Putamen (tissue), 1 donor: ENCODE measurements at regions not wholly inside any gene's neighbourhood (a gene's known extent, or its start where the extent isn't known, plus 50 kb on each side); places are given as distances from the start of the nearest gene placed in this dataset.
"Not testable (repeated sequence)": the region's sequence is repeated elsewhere in the genome, so short reads cannot be mapped to it uniquely, and the experiment has no call there.

Source experiments
- DNase-seq: peaks from one replicate; pipeline ENCODE4 v3.0.0-alpha.2; 2016; ENCODE audit warnings: low spot score

DNA sequence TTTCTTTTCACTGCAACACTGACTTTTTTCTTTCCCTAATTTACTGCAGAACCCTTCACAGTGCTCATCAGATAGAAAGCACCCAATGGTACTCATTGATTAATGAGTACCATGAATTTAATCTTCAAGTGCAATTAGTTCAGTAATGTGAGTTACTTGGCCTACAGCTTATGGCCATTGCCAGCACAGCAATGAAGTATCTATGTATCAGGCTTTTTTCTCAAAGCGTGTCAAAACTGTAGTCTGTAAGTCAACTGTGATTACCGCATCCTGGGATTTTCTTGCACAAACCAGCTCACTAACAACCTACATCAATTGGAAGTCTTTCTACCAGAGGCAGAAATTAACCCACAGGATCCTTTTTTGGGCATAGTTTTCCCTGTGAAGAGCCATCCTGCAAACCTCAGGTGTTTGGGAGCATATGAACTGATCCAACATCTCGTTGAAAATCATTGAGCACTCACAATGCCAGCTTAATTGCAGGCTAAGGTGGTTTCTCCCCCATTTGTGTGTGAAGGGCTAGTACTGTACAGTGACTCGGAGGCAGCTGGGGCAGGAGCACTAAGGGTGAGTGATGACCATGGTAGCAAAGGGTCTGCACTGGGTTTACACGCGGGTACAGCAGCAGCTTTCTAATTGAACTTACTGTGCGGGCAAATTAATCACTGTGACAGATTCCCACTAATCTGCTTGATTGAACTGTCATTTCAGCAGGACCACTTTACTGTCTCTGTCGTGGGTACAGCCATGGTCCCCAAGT is 619.3 kb downstream of the SNAPC1 start:
- DNase-seq = no peak

DNA sequence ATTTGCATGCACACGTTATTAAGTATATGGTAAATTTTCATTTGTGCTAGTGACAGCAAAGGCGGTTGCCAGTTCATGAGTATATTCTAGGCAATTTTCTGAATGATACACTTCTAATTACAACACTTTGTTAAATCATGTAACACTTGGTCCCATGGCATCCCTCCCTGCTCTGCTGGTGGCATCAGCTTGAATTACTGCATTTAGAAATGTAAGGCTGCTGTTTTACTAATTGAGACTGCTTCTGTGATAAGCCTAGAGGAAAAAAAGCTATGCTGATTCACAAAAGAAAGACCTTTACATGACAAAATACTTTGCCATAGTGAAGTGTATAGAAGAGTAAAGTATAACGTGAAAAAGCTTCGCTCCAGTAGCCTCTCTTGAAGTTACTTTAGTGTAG is 636.1 kb downstream of the KCNH5 start:
- no peak for DNase-seq

DNA sequence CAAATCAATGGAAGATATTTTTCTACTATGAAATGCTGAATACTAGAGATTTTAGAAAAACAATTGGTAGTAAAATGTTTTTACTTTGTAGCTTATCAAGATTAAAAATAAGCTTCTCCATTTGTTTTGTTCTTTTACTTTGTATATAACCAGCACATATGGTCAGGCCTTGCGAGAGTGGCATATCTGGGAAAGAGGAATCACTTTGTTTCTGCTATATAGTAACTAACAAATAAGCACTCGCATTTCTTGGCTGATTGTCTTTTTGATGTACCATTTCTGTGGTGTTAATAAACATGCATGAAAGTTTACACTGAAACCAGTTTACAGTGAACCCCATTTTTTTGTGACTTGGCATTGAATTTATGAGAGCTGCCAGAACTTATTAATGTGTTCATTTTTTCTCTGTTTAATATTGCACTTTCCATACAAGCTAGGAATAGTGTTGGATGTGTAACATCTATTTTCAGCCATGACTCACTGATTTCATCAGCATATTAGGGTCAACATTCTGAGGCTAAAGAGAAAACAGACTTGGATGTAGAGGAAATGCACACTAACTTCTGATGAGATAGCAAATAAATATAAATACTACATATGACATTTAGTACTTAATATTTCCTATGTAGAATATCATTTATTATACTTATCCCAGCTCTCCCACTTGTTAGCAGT is 635.5 kb downstream of the KCNH5 start:
- DNase-seq = no peak

DNA sequence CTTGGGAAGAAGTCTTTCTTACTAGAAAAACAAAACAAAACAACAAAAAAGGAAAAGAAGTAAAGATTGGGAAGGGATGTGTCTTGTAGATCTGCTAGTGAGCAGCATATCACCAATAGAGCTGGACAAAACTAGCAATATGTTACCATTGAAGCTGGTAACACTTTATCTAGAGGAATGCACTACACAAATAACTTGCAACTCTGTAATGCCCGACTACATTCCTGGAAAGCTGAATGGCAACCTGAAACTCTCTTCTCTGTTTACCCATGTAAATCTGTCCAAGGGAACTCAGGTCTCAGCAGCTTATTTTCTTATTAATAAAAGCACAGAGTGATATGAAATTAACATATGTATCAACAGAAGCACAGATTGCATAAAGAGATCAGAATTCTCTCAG is 624.4 kb downstream of the KCNH5 start:
- DNase-seq = no peak

DNA sequence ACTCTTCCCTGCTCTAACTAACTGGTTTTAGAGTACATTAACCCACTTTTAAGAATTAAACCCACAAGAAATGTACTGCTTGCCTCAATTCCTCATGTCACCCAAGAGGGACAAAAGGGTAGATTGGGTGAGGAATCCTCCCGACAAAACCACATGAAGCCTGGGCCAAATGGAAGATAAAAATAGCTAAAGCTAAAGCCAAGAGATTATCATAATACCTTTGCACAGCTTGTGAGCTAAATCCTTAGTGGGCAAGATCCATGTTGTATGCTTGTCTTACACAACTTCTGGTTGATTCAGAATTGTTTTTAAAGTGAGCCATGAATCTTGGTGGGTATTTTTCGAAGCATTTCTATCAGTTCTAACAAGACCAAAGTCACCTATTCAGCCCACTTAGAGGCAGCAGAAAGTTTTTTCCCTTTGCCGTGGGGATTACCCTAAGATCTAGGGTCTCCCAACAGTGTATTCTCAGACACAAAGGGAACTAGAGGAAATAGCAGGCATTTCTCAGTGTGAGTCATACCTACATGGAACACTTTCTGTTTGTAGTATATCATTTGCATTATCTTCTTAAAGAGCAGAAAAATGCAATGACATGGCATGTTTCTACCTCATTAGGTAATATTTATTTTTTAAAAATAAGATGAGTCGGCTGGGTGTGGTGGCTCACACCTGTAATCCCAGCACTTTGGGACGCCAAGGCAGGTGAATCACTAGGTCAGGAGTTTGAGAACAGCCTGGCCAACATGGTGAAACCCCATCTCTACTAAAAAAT is 616.6 kb downstream of the KCNH5 start:
- DNase-seq = no peak

DNA sequence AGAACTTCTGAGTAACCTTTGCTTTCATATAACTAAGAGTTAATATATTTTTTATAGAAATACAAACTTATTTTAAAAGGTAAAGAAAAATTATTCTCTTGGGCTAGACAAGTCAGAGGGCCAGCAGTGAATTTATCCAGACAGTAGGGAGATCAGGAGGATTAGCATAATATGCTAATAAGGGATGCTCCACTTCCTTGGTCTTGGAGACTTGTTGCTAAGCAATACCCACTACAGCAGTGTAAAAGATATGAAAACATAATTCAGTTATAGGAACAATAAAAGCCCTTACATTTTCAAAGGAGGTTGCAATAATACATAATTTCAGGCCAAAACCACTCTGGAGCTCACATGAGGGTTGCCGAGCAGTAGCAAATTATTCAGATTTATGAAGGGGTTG is 615.6 kb downstream of the KCNH5 start:
- no peak for DNase-seq

DNA sequence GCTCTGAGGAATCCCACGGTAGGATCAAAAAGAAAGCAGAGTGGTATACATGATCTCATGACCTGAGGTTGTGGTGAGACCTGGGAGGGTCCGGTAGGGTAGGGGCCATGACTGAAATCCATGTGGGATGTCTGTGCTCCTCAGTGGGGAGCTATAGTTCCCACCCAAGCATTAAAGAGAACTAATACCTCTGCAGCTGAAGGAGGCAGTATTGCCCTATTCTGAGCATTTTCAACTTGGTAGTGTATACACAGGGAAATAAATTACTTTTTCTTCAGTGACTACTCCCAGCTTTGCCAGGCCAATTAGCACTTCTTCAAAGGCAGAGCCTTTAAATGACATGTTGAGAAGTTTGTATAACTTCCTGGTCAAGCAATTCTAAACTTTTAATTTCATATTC is 613.8 kb downstream of the KCNH5 start:
- DNase-seq = no peak

DNA sequence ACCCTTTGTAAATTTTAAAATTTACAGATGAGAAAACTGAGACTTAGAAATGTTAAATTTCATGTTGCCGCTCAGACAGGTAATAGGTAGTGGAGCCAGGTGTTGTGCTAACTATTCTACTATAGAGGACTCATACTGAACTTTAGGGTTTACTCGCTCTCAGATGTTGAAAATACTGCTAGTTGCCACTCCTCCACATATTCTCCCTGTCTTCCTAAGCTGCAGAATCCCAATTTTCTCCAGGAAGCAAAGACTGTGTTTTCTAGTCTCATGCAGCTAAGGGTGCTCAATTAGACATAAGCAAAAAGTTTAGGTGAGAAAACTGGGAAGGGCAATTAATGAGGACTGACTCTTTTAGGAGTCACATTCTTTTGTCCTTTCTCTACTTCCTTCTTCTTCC is 612.3 kb downstream of the KCNH5 start:
- DNase-seq = no peak

DNA sequence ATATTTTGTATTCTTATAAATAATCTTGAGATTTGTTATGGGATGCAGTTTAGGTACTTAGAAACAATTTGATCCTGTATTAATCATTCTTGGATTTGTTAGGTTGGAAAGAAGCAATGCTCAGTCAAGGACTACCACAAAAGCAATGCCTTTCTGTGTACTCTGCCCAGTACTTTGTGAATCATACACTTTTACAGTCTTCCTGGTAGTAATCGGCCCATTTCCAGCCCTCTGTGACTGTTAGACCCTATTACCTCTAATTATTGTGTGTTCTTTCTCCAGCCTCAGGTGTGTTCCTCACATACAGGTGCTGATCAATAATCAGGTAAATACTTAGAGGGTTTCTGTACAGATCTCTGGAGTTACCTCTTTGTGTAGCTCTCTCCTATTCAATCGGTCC is 609.0 kb downstream of the KCNH5 start:
- DNase-seq = no peak

DNA sequence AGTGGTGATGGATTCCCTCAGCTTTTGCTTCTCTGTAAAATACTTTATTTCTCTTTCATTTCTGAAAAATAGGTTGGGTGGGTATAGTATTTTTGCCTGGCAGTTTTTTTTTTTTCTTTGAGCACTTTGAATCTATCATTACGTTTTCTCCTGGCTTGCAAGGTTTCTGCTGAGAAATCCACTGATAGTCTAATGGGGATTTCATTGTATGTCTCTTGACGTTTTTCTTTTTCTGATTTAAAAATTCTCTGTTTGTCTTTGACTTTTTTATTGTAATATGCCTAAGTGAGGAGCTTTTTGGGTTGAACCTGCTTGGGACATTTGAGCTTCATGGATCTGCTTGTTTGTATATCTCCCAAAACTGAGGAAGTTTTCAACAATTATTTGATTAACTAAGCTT is 606.0 kb downstream of the KCNH5 start:
- no peak for DNase-seq

DNA sequence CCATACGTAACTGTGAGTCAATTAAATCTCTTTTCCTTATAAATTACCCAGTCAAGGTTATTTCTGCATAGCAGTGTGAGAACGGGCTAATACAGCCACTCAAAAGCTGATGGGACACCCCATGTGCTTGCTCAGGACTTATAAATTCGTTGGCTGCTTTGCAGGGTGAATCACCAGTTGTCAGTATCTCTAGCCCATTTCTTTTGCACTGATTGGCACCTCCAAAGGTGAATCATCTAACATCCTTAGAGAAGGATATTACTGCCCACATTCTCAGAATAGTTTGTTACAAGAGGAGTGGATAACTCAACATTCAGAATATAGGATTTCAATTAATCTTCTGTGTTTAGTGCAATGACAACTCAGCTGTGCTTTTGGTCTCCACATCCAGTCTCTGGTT is 601.5 kb downstream of the KCNH5 start:
- no peak for DNase-seq

DNA sequence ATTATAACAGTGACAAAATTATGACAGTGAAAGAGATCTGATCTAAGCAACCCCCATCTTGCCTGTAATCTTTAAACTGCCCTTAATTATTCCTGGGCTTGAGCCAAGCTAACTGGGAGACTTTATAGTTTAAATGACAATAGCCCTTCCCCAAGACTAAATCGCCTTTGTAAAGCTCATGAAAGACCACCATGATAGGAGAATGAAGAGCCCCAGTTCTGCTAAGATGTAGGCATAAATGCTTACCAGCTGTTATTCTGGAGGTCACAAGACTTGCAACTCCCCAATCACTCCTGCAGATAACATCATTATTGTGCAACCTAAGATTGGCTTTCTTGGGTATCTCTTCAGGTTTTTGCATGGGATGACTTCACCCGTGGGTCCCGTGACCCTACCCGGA is 599.7 kb downstream of the KCNH5 start:
- no peak for DNase-seq

DNA sequence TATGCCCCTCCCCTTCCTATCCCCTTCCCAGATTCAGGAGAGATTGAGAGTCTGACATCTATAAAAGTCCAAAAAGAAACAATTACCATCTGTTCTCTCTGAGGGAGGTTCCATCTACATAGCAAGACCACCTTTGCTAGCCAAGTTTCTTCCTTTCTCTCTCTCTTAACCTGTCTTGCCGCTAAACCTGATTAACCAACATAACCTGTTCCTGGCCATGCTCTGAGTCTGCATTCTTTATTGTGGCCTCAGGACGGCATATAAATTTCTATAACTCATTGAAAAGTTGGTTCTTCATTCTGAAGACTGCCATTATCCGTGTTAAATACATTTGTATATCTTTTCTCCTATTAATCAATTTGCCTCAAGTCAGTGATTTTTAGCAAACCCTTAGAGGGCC is 594.0 kb downstream of the KCNH5 start:
- no peak for DNase-seq

DNA sequence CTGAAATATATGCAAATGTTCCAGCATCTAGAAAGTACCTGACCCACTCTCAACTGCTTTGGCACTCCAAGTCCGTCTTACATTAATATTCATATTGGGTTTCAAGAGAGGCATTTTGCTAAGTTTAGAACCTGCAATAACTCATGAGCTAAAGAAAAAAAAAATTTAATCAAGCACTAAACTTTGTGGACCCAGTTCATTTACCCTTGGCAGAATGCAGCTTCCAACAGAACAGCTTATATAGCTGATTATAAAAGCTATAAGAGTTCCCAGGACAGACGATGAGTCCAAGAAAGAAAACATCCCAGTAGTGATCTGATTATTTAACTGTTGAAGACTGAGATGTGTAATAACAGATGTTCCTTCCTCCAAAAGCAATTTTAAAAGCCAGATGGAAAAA is 592.0 kb downstream of the KCNH5 start:
- DNase-seq = no peak

DNA sequence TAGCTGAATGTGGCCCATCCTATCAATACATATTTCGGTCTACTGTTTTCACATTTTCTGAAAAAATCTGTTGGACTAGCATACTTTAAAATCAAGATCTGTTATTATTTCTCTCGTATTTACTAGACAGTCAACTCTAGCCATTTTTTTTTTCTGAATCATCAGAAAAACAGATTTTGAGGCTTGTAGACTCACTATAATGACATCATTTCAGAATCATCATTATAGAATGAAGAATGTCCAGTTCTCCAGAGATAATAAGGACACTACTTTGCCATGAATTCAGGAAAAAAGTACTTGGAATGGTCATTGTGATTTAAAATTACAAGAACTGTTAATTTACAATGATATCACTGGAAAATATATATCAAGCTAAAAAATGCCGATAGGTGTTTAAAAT is 589.8 kb downstream of the KCNH5 start:
- no peak for DNase-seq

DNA sequence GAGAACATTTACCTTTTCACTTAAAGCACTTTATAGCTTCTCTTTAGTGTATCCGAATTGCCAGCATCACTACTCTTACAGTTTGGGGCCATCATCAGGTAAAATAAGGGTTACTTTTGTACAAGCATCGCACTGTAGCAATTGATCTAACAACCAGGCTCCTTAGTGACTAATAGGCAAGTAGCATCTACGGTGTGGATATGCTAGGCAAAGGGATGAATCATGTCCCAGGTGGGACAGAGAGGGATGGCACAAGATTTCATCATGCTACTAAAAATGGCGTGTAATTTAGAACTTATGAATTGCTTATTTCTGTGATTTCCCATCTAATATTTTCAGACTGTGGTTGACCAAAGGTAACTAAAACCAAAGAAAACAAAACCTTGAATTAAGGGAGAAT is 582.3 kb downstream of the KCNH5 start:
- DNase-seq = no peak

DNA sequence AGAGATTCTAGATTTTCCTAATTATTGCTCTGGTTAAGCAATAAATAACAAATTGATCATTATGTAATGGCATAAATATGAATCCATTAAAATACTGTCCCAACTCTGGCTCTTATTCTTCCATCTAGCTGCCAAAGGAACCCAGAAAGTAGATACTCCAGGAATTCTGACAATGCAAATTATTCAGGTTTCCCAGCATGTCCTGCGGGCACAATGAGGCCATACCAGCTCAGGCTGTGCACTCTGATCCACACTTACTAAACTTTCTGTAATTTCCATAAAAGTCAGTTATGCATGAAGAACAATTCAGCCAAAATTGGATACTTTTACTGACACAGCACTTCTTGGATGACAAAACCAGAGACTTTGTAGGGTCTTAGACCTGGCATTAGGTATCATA is 576.3 kb downstream of the KCNH5 start:
- no peak for DNase-seq

DNA sequence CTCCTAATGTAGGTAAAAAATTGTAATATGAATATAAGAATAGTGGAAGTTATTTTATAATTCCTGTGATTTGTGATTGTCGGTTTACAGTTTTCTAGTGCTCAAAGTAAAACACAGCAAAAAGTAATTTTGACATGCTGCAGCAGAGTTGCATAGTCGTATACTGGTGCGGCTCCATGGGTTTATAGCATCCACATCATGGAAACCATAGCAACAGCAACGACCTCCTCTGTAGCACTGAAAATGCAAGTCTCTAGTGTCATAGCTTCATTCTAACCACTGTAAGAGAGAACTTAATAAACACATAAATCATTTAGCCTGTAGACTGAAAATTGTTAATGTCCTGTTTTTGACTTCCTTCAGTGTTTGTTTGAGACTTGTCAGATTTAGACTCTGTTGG is 574.3 kb downstream of the KCNH5 start:
- DNase-seq = no peak

DNA sequence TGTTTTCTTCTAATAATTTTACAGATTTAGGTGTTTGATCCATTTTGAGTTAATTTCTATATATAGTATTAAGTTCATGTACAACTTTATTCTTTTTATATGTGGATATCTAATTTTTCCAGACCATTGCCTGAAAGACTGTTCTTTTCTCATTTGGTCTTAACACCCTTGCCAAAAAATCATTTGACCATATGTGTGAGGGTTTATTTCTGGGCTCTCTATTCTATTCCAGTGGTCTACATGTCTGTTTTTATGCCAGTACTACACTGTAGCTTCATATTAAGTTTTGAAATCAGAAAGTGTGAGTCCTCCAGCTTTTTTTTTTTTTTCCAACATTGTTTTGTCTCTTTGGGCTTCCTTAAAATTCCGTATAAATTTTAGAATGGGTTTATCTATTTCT is 554.1 kb downstream of the KCNH5 start:
- no peak for DNase-seq

DNA sequence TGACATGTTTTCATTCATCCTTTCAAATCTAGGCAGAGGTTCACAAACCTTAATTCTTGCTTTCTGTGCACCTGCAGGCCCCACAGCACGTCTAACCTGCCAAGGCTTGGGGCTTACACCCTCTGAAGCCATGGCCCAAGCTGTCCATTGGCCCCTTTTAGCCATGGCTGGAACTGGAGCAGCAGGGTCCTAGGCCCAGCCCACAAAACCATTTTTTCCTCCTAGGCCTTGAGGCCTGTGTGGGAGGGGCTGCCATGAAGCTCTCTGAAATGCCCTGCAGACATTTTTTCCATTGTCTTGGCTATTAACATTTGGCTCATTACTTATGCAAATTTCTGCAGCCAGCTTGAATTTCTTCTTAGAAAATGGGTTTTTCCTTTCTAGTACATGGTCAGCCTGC is 547.5 kb downstream of the KCNH5 start:
- DNase-seq = no peak

DNA sequence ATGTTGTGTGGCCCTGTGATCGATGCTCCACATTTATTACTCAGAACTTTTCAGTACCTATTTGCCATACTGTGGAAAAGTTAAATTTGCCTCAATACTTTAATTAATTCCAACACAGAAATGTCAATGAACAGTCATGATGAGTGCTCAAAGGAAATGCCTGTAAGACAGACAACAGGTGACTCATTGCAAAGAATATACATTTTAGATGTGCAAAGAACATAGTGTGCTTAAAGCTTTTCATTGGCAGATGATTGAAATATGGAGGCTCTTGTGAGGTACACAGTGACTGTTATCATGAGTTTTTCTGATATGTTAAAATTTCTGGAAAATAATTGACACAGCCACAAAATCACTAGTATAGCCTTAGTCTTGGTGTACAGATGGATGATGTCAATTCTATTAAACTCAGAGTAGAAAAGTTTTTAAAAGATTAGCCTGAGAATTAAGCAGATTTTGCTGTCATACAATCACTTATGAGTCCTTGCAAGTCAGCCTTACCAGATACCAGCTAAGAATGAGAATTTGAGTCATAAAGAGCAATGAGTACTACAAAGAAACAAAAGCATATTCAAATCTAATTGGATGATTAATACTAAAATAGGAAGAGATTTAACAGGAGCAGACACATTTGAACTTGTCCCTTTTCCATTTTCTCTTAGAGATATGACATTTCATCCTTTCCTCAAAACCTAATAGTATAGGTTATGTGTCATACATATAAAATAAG is 544.1 kb downstream of the KCNH5 start:
- DNase-seq = no peak

DNA sequence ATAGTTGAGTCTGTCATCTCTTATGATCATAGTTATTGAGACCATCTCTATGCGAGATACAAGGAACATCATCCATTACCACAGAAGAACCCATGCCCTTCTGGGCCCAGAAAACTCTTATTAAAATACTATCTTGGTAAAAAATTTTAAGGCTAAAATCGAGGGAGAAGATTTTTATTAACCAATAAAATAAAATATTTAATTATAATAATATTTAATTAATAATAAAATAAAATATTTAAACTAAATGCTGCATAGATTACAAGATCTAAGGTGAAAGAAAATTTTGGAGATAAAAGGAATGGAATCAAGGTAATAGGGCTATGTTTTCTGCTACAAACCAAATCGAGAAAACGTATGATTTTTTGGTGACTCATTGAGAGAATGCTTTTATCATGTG is 540.2 kb downstream of the KCNH5 start:
- DNase-seq = no peak

DNA sequence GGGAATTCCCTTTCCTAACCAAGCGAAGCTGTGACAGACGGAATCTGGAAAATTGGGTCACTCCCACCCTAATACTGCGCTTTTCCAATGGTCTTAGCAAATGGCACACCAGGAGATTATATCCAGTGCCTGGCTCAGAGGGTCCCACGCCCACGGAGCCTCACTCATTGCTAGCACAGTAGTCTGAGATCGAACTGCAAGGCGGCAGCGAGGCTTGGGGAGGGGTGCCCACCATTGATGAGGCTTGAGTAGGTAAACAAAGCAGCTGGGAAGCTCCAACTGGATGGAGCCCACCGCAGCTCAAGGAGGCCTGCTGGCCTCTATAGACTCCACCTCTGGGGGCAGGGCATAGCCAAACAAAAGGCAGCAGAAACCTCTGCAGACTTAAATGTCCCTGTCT is 523.9 kb downstream of the KCNH5 start:
- DNase-seq = not testable (repeated sequence)
